ENCODE measurements at regions not wholly inside any gene's neighbourhood (a gene's known extent, or its start where the extent isn't known, plus 50 kb on each side); places are given as distances from the start of the nearest gene placed in this dataset.

GRCh38 chr18:10377956-10378355 lies 76.5 kb upstream of the APCDD1 start (continued):
- TF ChIP-seq IKZF3 (tag by site-specific recombination; IDR thresholded peaks at IDR 0.05) = no peak
- no peak for TF ChIP-seq ZNF175 (tag by site-specific recombination; IDR thresholded peaks at IDR 0.05)
- no peak for TF ChIP-seq ZXDB (tag by site-specific recombination; IDR thresholded peaks at IDR 0.05)

- POLR2A ChIA-PET = interaction anchor here (0.7 kb wide), 1 partner anchor 61 kb away, joined by 4 read pairs; no protein-coding TSS in a partner anchor
- no peak overlapping the region for H3K27ac ChIP-seq (ENCODE audit: extremely low read depth, low read depth, low read length)
Measured at GRCh38 chr18:10378688-10379420, 75.6 kb upstream of the APCDD1 start.

More at GRCh38 chr18:10378688-10379420, 75.6 kb upstream of the APCDD1 start:
- CTCF ChIA-PET = no interaction called here
- no peaks in the 10 kb centered on the region for H3K36me3 ChIP-seq (ENCODE audit: control insufficient read depth in 2 of 2, insufficient read depth in 1 of 2, low read length in 2 of 2)
- no peaks in the 10 kb centered on the region for H3K9me3 ChIP-seq (ENCODE audit: control insufficient read depth, insufficient read depth, low read depth, low read length)
- TF ChIP-seq AEBP2 (tag by site-specific recombination; IDR thresholded peaks at IDR 0.05; ENCODE audit: borderline replicate concordance) (no peak), ZNF121 (tag by site-specific recombination; IDR thresholded peaks at IDR 0.05) (no peak), ZNF324 (tag by site-specific recombination; IDR thresholded peaks at IDR 0.05) (no peak), ZBTB10 (tag by site-specific recombination; IDR thresholded peaks at IDR 0.05) (no peak), ZNF639 (tag by site-specific recombination; IDR thresholded peaks at IDR 0.05) (no peak), ZNF510 (tag by site-specific recombination; IDR thresholded peaks at IDR 0.05; ENCODE audit: insufficient replicate concordance) (no peak), KLF16 (tag by site-specific recombination; IDR thresholded peaks at IDR 0.05) (no peak), ZNF561 (tag by site-specific recombination; IDR thresholded peaks at IDR 0.05; ENCODE audit: borderline replicate concordance) (no peak), ZNF48 (tag by site-specific recombination; IDR thresholded peaks at IDR 0.05) (no peak), ZBTB17 (tag by site-specific recombination; IDR thresholded peaks at IDR 0.05) (no peak), ZNF521 (tag by site-specific recombination; IDR thresholded peaks at IDR 0.05) (no peak), ZNF175 (tag by site-specific recombination; IDR thresholded peaks at IDR 0.05) (no peak), ZNF544 (tag by site-specific recombination; IDR thresholded peaks at IDR 0.05) (no peak), GLI2 (tag by site-specific recombination; IDR thresholded peaks at IDR 0.05; ENCODE audit: borderline replicate concordance, low read depth) (no peak), MZF1 (tag by site-specific recombination; IDR thresholded peaks at IDR 0.05; ENCODE audit: borderline replicate concordance) (no peak), FEZF1 (tag by site-specific recombination; IDR thresholded peaks at IDR 0.05) (no peak), ZNF692 (tag by site-specific recombination; IDR thresholded peaks at IDR 0.05) (no peak), ZNF791 (tag by site-specific recombination; IDR thresholded peaks at IDR 0.05) (no peak), PBX3 (CRISPR knock-in tag; IDR thresholded peaks at IDR 0.05) (no peak), EGR2 (tag by site-specific recombination; IDR thresholded peaks at IDR 0.05; ENCODE audit: low read depth) (no peak)
- no peaks in the 10 kb centered on the region for H3K4me1 ChIP-seq (ENCODE audit: control insufficient read depth, insufficient read depth, low read length)
- no peak overlapping the region for H3K4me3 ChIP-seq (ENCODE audit: low read depth, low read length)
